ENCODE measurements at regions not wholly inside any gene's neighbourhood (a gene's known extent, or its start where the extent isn't known, plus 50 kb on each side); places are given as distances from the start of the nearest gene placed in this dataset.

GRCh38 chr7:91462316-91462715 lies 198.1 kb downstream of the FZD1 start:
- TF ChIP-seq POLR2A (IDR thresholded peaks at IDR 0.05; ENCODE audit: borderline replicate concordance, extremely low read depth, insufficient read depth, insufficient read length) (no peak), EZH2phosphoT487 (IDR thresholded peaks at IDR 0.05; ENCODE audit: borderline replicate concordance) (no peak)
